Activated B cell treated with CpG ODN at 0.5 μM for 24 hours (primary cell): ENCODE measurements at regions not wholly inside any gene's neighbourhood (a gene's known extent, or its start where the extent isn't known, plus 50 kb on each side); places are given as distances from the start of the nearest gene placed in this dataset.

Experiments
- ATAC-seq: fragments of 200-7000 bp; cut with Tn5 transposase; one replicate; pipeline ENCODE4 v1.10.0; 2021; ENCODE audit warnings: low read depth, mild to moderate bottlenecking, moderate library complexity
- CTCF ChIA-PET: fragments of 350-600 bp; sonication (Branson Sonifier 250); formaldehyde crosslinking; loops from one replicate; lab custom pipeline; 2021; ENCODE audit warnings: antibody characterized with exemption; lab: Charles Lee
- POLR2A ChIA-PET: fragments of 350-600 bp; sonication (Branson Sonifier 250); formaldehyde crosslinking; loops from one replicate; lab custom pipeline; 2021; ENCODE audit warnings: antibody characterized with exemption; lab: Charles Lee
- DNase-seq: peaks from one replicate; pipeline ENCODE4 v3.0.0; 2022
- H3K27ac Mint-ChIP-seq: one replicate; pipeline ENCODE4 v1.8.0; 2020; ENCODE audit warnings: mixed read lengths
- H3K27me3 Mint-ChIP-seq: one replicate; pipeline ENCODE4 v1.8.0; 2021; ENCODE audit warnings: mixed read lengths
- H3K36me3 Mint-ChIP-seq: one replicate; pipeline ENCODE4 v1.8.0; 2021; ENCODE audit warnings: low read depth, mixed read lengths
- H3K4me1 Mint-ChIP-seq: one replicate; pipeline ENCODE4 v1.8.0; 2021; ENCODE audit warnings: mixed read lengths
- H3K4me3 Mint-ChIP-seq: one replicate; pipeline ENCODE4 v1.8.0; 2020; ENCODE audit warnings: mild to moderate bottlenecking, mixed read lengths
- H3K9me3 Mint-ChIP-seq: one replicate; pipeline ENCODE4 v1.8.0; 2020; ENCODE audit warnings: mixed read lengths
- intact Hi-C: fragments of 100-400 bp; cut with micrococcal nuclease; formaldehyde crosslinking; loops from one replicate; pipeline ENCODE4 v1.15.1; 2024
- TF ChIP-seq, protein P1 (sequence below): fragments of 200-600 bp; IDR thresholded peaks from one replicate; pipeline ENCODE4 v1.8.0; 2022; ENCODE audit warnings: antibody characterized with exemption, mild to moderate bottlenecking

- no peak overlapping the region for H3K27ac Mint-ChIP-seq
- ChIA-PET POLR2A (no interaction called here), CTCF (no interaction called here)
- H3K4me3 Mint-ChIP-seq, result no peak overlapping the region
- DNase-seq (no peak), ATAC-seq (no peak)
- H3K4me1 Mint-ChIP-seq, result no peaks in the 10 kb centered on the region
- no peaks in the 10 kb centered on the region for H3K36me3 Mint-ChIP-seq
- H3K9me3 Mint-ChIP-seq, result no peaks in the 10 kb centered on the region
- intact Hi-C loops, result no loop called here
- H3K27me3 Mint-ChIP-seq, result peaks cover 7% of the 10 kb centered on the region
- TF ChIP-seq, protein P1, sequence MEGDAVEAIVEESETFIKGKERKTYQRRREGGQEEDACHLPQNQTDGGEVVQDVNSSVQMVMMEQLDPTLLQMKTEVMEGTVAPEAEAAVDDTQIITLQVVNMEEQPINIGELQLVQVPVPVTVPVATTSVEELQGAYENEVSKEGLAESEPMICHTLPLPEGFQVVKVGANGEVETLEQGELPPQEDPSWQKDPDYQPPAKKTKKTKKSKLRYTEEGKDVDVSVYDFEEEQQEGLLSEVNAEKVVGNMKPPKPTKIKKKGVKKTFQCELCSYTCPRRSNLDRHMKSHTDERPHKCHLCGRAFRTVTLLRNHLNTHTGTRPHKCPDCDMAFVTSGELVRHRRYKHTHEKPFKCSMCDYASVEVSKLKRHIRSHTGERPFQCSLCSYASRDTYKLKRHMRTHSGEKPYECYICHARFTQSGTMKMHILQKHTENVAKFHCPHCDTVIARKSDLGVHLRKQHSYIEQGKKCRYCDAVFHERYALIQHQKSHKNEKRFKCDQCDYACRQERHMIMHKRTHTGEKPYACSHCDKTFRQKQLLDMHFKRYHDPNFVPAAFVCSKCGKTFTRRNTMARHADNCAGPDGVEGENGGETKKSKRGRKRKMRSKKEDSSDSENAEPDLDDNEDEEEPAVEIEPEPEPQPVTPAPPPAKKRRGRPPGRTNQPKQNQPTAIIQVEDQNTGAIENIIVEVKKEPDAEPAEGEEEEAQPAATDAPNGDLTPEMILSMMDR, result no peak
Measured at GRCh38 chr5:173430394-173430793, 102.2 kb upstream of the STC2 start.

GRCh38 chr5:173429489-173430150 is 101.4 kb upstream of the STC2 start:
- DNase-seq, result no peak
- H3K4me3 Mint-ChIP-seq, result no peak overlapping the region
- no peak for ATAC-seq
- TF ChIP-seq, protein P1, result no peak
- no peak overlapping the region for H3K27ac Mint-ChIP-seq
- CTCF ChIA-PET, result no interaction called here
- POLR2A ChIA-PET, result no interaction called here
- peaks cover 6% of the 10 kb centered on the region for H3K27me3 Mint-ChIP-seq
- no peaks in the 10 kb centered on the region for H3K4me1 Mint-ChIP-seq
- intact Hi-C loops, result no loop called here
- H3K36me3 Mint-ChIP-seq, result no peaks in the 10 kb centered on the region
- peaks cover under 1% of the 10 kb centered on the region for H3K9me3 Mint-ChIP-seq

GRCh38 chr5:173423452-173424117 is 95.4 kb upstream of the STC2 start:
- H3K27ac Mint-ChIP-seq, result no peak overlapping the region
- H3K4me1 Mint-ChIP-seq, result no peaks in the 10 kb centered on the region
- peaks cover 2% of the 10 kb centered on the region for H3K27me3 Mint-ChIP-seq
- no peak for DNase-seq
- peaks cover 19% of the 10 kb centered on the region for H3K9me3 Mint-ChIP-seq
- H3K36me3 Mint-ChIP-seq, result no peaks in the 10 kb centered on the region
- ChIA-PET POLR2A (no interaction called here), CTCF (no interaction called here)
- intact Hi-C loops, result no loop called here
- no peak overlapping the region for H3K4me3 Mint-ChIP-seq
- no peak for ATAC-seq
- TF ChIP-seq, protein P1, result no peak

GRCh38 chr5:173420108-173420507 is 91.9 kb upstream of the STC2 start:
- Mint-ChIP-seq H3K4me3 (no peak overlapping the region), H3K27ac (no peak overlapping the region), H3K4me1 (no peaks in the 10 kb centered on the region), H3K9me3 (peaks cover 29% of the 10 kb centered on the region), H3K36me3 (no peaks in the 10 kb centered on the region), H3K27me3 (no peaks in the 10 kb centered on the region)
- CTCF ChIA-PET, result no interaction called here
- DNase-seq (no peak), ATAC-seq (no peak)
- TF ChIP-seq, protein P1, result no peak
- intact Hi-C loops, result no loop called here
- POLR2A ChIA-PET, result no interaction called here

GRCh38 chr5:173413471-173413982 is 85.3 kb upstream of the STC2 start:
- no peak overlapping the region for H3K4me3 Mint-ChIP-seq
- no peak for ATAC-seq
- no peaks in the 10 kb centered on the region for H3K4me1 Mint-ChIP-seq
- peaks cover 6% of the 10 kb centered on the region for H3K27me3 Mint-ChIP-seq
- intact Hi-C loops, result no loop called here
- TF ChIP-seq, protein P1, result no peak
- ChIA-PET POLR2A (no interaction called here), CTCF (no interaction called here)
- H3K27ac Mint-ChIP-seq, result no peak overlapping the region
- DNase-seq, result no peak
- no peaks in the 10 kb centered on the region for H3K36me3 Mint-ChIP-seq
- peaks cover 10% of the 10 kb centered on the region for H3K9me3 Mint-ChIP-seq
